IMR-90 (cell line): ENCODE measurements at regions not wholly inside any gene's neighbourhood (a gene's known extent, or its start where the extent isn't known, plus 50 kb on each side); places are given as distances from the start of the nearest gene placed in this dataset.

ENCODE experiments used
- ATAC-seq: fragments of 200-7000 bp; cut with Tn5 transposase; 2 replicates; pipeline ENCODE4 v1.9.1; 2020; ENCODE audit warnings: low read depth, mild to moderate bottlenecking, moderate library complexity
- BruUV-seq: library from RNA; stranded (reverse); fragments of 400-500 nt; replicated peaks from 2 replicates; lab custom pipeline; 2021; lab: Mats Ljungman, UMichigan
- CTCF ChIA-PET: fragments of 300-600 bp; formaldehyde crosslinking; extraction: SDS; loops from one replicate; lab custom pipeline; 2021; ENCODE audit warnings: antibody characterized with exemption; lab: Yijun Ruan, JAX
- POLR2A ChIA-PET: fragments of 300-600 bp; sonication (Branson Sonifier 250); formaldehyde crosslinking; loops from one replicate; lab custom pipeline; 2022; ENCODE audit warnings: antibody characterized with exemption; ENCODE audit not compliant: unreplicated experiment; lab: Charles Lee
- DNase-seq: peaks from one replicate; pipeline ENCODE4 v3.0.0; 2013
- H2AFZ ChIP-seq: replicated peaks from 2 replicates; pipeline ENCODE3; 2013; ENCODE audit warnings: low read length, mild to moderate bottlenecking; ENCODE audit not compliant: poor library complexity
- H2AK5ac ChIP-seq: 2 replicates; pipeline ENCODE4 v1.6.1; 2013; ENCODE audit warnings: low read depth, low read length, inconsistent platforms
- H2AK9ac ChIP-seq: replicated peaks from 2 replicates; pipeline ENCODE3; 2013; ENCODE audit warnings: mild to moderate bottlenecking, low read depth, low read length, moderate library complexity; ENCODE audit not compliant: poor library complexity
- H2BK120ac ChIP-seq: 2 replicates; pipeline ENCODE4 v1.6.1; 2013; ENCODE audit warnings: low read depth, low read length, inconsistent platforms
- H2BK15ac ChIP-seq: 3 replicates; pipeline ENCODE4 v1.6.1; 2013; ENCODE audit warnings: low read depth, low read length, inconsistent platforms
- H2BK20ac ChIP-seq: 2 replicates; pipeline ENCODE4 v1.6.1; 2013; ENCODE audit warnings: low read depth, mild to moderate bottlenecking, inconsistent platforms, low read length, moderate library complexity
- H2BK5ac ChIP-seq: 2 replicates; pipeline ENCODE4 v1.6.1; 2013; ENCODE audit warnings: mild to moderate bottlenecking, low read depth, low read length, inconsistent platforms; ENCODE audit not compliant: poor library complexity, severe bottlenecking
- H3K14ac ChIP-seq: replicated peaks from 2 replicates; pipeline ENCODE4 v1.6.1; 2013; ENCODE audit warnings: low read depth, low read length, inconsistent platforms
- H3K18ac ChIP-seq: 2 replicates; pipeline ENCODE4 v1.6.1; 2013; ENCODE audit warnings: low read depth, low read length, control low read depth
- H3K23ac ChIP-seq: 2 replicates; pipeline ENCODE4 v1.6.1; 2013; ENCODE audit warnings: low read depth, low read length, inconsistent platforms
- H3K27ac ChIP-seq: 2 replicates; pipeline ENCODE4 v1.5.1; 2013; ENCODE audit warnings: mild to moderate bottlenecking, control low read depth, low read length; ENCODE audit not compliant: insufficient read depth
- H3K27me3 ChIP-seq: 2 replicates; pipeline ENCODE4 v1.6.1; 2013; ENCODE audit warnings: low read length; ENCODE audit not compliant: control insufficient read depth, insufficient read depth
- H3K36me3 ChIP-seq: 2 replicates; pipeline ENCODE4 v1.6.1; 2013; ENCODE audit warnings: low read length, mixed read lengths; ENCODE audit not compliant: control insufficient read depth, insufficient read depth
- H3K4ac ChIP-seq: 2 replicates; pipeline ENCODE4 v1.6.1; 2013; ENCODE audit warnings: low read depth, low read length, inconsistent platforms
- H3K4me1 ChIP-seq: 2 replicates; pipeline ENCODE4 v1.6.1; 2013; ENCODE audit warnings: low read length, mixed read lengths; ENCODE audit not compliant: control insufficient read depth, insufficient read depth
- H3K4me2 ChIP-seq: 2 replicates; pipeline ENCODE4 v1.6.1; 2013; ENCODE audit warnings: low read depth, mild to moderate bottlenecking, control low read depth, low read length, moderate library complexity
- H3K4me3 ChIP-seq: 2 replicates; pipeline ENCODE4 v1.5.1; 2013; ENCODE audit warnings: low read depth, mild to moderate bottlenecking, control low read depth, low read length, moderate library complexity; ENCODE audit not compliant: insufficient read depth
- H3K56ac ChIP-seq: 2 replicates; pipeline ENCODE4 v1.6.1; 2013; ENCODE audit warnings: low read length, inconsistent platforms; ENCODE audit not compliant: insufficient read depth; ENCODE audit errors: extremely low read depth
- H3K79me1 ChIP-seq, 2 experiments: 2 replicates each; pipeline ENCODE4 v1.6.1; 2013; ENCODE audit warnings: low read length in 2 of 2, inconsistent platforms in 1 of 2, low read depth in 1 of 2
- H3K9ac ChIP-seq: 2 replicates; pipeline ENCODE4 v1.6.1; 2013; ENCODE audit warnings: low read depth, low read length, control low read depth
- H3K9me1 ChIP-seq: 2 replicates; pipeline ENCODE4 v1.6.1; 2013; ENCODE audit warnings: low read length, inconsistent platforms; ENCODE audit not compliant: insufficient read depth
- H3K9me3 ChIP-seq: 2 replicates; pipeline ENCODE4 v1.6.1; 2013; ENCODE audit warnings: low read length; ENCODE audit not compliant: control insufficient read depth, insufficient read depth
- H4K20me1 ChIP-seq: 2 replicates; pipeline ENCODE4 v1.6.1; 2013; ENCODE audit warnings: low read length, inconsistent platforms; ENCODE audit not compliant: insufficient read depth
- H4K5ac ChIP-seq: 2 replicates; pipeline ENCODE4 v1.6.1; 2013; ENCODE audit warnings: mild to moderate bottlenecking, low read depth, low read length, control low read depth
- H4K8ac ChIP-seq, 2 experiments: 2 replicates each; pipeline ENCODE4 v1.6.1; 2013; ENCODE audit warnings: low read depth in 2 of 2, low read length in 2 of 2, control low read depth in 1 of 2, inconsistent platforms in 1 of 2
- H4K91ac ChIP-seq: 2 replicates; pipeline ENCODE4 v1.6.1; 2013; ENCODE audit warnings: low read depth, low read length, inconsistent platforms; ENCODE audit not compliant: insufficient read depth
- ELK1 ChIP-seq: fragments of 150-350 bp; IDR thresholded peaks from 2 replicates; pipeline ENCODE4 v1.6.1; 2016; ENCODE audit warnings: low read depth, mild to moderate bottlenecking, low read length, moderate library complexity, borderline replicate concordance
- FOS ChIP-seq: fragments of 150-350 bp; IDR thresholded peaks from 2 replicates; pipeline ENCODE4 v1.6.1; 2016; ENCODE audit warnings: low read depth, low read length
- MAZ ChIP-seq: IDR thresholded peaks from 2 replicates; pipeline ENCODE4 v1.6.1; 2012; ENCODE audit warnings: low read depth, mild to moderate bottlenecking, low read length, improper control_type of control experiment, moderate library complexity, borderline replicate concordance
- SMC3 ChIP-seq: fragments of 150-350 bp; IDR thresholded peaks from 2 replicates; pipeline ENCODE4 v1.6.1; 2016; ENCODE audit warnings: low read depth, mild to moderate bottlenecking, antibody characterized with exemption, low read length, moderate library complexity
- WGBS, 2 experiments: methylation state at CpG; one replicate each; pipeline versions ENCODE4 v1.1.5 to v1.1.7; 2013; ENCODE audit warnings: missing lambda C conversion rate in 2 of 2; ENCODE audit not compliant: insufficient read length in 1 of 2; ENCODE audit errors: extremely low coverage in 2 of 2; 5-methylcytosine and 5-hydroxymethylcytosine counted together
- dilution Hi-C: fragments of 300-500 bp; cut with HindIII; formaldehyde crosslinking; loops from one replicate; pipeline ENCODE4 v1.14.3; 2018; ENCODE audit warnings: low sequenced_read_pairs; ENCODE audit not compliant: unreplicated experiment
- in situ Hi-C: fragments of 300-500 bp; cut with MboI; formaldehyde crosslinking; loops from 3 replicates; pipeline ENCODE4 v1.14.3; 2019; ENCODE audit warnings: low sequenced_read_pairs, inconsistent platforms, mixed read lengths
- intact Hi-C: fragments of 100-400 bp; cut with micrococcal nuclease; formaldehyde crosslinking; loops from 2 replicates; pipeline ENCODE4 v1.10.0; 2022

GRCh38 chr22:19578180-19579004 lies 54.2 kb upstream of the CLDN5 start:
- DNase-seq (no peak), ATAC-seq (no peak)
- no peak overlapping the region for H3K4me2 ChIP-seq
- H3K14ac ChIP-seq: no peak overlapping the region
- H4K20me1 ChIP-seq: no peaks in the 10 kb centered on the region
- dilution Hi-C loops (no loop called here), in situ Hi-C loops (no loop called here), intact Hi-C loops (no loop called here)
- CTCF ChIA-PET: no interaction called here
- no peak overlapping the region for H2AK9ac ChIP-seq
- H3K9me3 ChIP-seq: no peaks in the 10 kb centered on the region
- no peak overlapping the region for H3K4me3 ChIP-seq
- H2BK5ac ChIP-seq: no peak overlapping the region
- TF ChIP-seq MAZ (no peak), FOS (no peak), ELK1 (no peak), SMC3 (no peak)
- no peak overlapping the region for H2AK5ac ChIP-seq
- H3K79me1 ChIP-seq: no peaks in the 10 kb centered on the region
- H3K36me3 ChIP-seq: no peaks in the 10 kb centered on the region
- H2AFZ ChIP-seq: no peak overlapping the region
- H3K4me1 ChIP-seq: peaks cover 10% of the 10 kb centered on the region
- POLR2A ChIA-PET: no interaction called here
- H3K27me3 ChIP-seq: peaks cover 1% of the 10 kb centered on the region; the same call in 1 of the 2 replicates
- H3K27ac ChIP-seq: no peak overlapping the region
- H3K9ac ChIP-seq: no peak overlapping the region
- H3K56ac ChIP-seq: no peak overlapping the region
- no peak overlapping the region for H3K4ac ChIP-seq
- H3K18ac ChIP-seq: no peak overlapping the region
- no peak overlapping the region for H4K5ac ChIP-seq
- H2BK20ac ChIP-seq: no peak overlapping the region
- no peak overlapping the region for H4K91ac ChIP-seq
- no TSS peak for BruUV-seq
- H3K9me1 ChIP-seq: no peaks in the 10 kb centered on the region; the same call in 1 of the 2 replicates
- no peak overlapping the region for H3K23ac ChIP-seq
- no peak overlapping the region for H2BK15ac ChIP-seq
- 100% methylated on average over 1 of the region's 11 CpGs; no CpG with 5 or more reads in 1 of the 2 experiments for WGBS, 2 experiments
- H4K8ac ChIP-seq: no peak overlapping the region
- H2BK120ac ChIP-seq: no peak overlapping the region
